HepG2 (cell line): ENCODE measurements at regions not wholly inside any gene's neighbourhood (a gene's known extent, or its start where the extent isn't known, plus 50 kb on each side); places are given as distances from the start of the nearest gene placed in this dataset.

Experiments used
- ATAC-seq: fragments of 200-7000 bp; cut with Tn5 transposase; 3 replicates; pipeline ENCODE4 v1.9.1; 2020; ENCODE audit warnings: mild to moderate bottlenecking, moderate library complexity
- BruUV-seq: library from RNA; stranded (reverse); fragments of 400-500 nt; replicated peaks from 2 replicates; lab custom pipeline; 2021; lab: Mats Ljungman, UMichigan
- CTCF ChIA-PET: fragments of 300-600 bp; formaldehyde crosslinking; extraction: SDS; loops from one replicate; lab custom pipeline; 2021; ENCODE audit warnings: low total read pairs, inconsistent platforms, low intra/inter-chr PET ratio; lab: Yijun Ruan, JAX
- POLR2A ChIA-PET: fragments of 350-600 bp; sonication (Branson Sonifier 250); formaldehyde crosslinking; loops from one replicate; lab custom pipeline; 2020; ENCODE audit warnings: antibody characterized with exemption, inconsistent platforms; lab: Yijun Ruan, JAX
- DNase-seq: peaks from one replicate; pipeline ENCODE4 v3.0.0-alpha.2; 2015; ENCODE audit warnings: low spot score
- FAIRE-seq: peaks from 3 replicates; lab custom pipeline; 2011; peaks lifted over from hg19 to GRCh38; lab: Jason Lieb, UNC
- H2AFZ ChIP-seq: one replicate; pipeline ENCODE4 v1.6.1; 2011; ENCODE audit warnings: low read length, inconsistent platforms
- H3K27ac ChIP-seq: fragments of 300-600 bp; 3 replicates; pipeline ENCODE4 v1.8.0; 2011; ENCODE audit warnings: mixed run types, mild to moderate bottlenecking, mixed read lengths, low read length, inconsistent platforms; ENCODE audit not compliant: insufficient read depth; ENCODE audit errors: extremely low read length
- H3K27me3 ChIP-seq, 2 experiments: fragments of 200-600 bp in 1 of 2; 2 replicates in 1 of 2; 3 replicates in 1 of 2; pipeline versions ENCODE4 v1.6.0 to v1.8.0; 2011; ENCODE audit warnings: low read length in 2 of 2, mild to moderate bottlenecking in 2 of 2, moderate library complexity in 2 of 2, inconsistent platforms in 1 of 2; ENCODE audit not compliant: insufficient read depth in 2 of 2, control insufficient read depth in 1 of 2
- H3K36me3 ChIP-seq, 2 experiments: fragments of 200-600 bp in 1 of 2; replicated peaks in 1 of 2; 2 replicates in 1 of 2; 3 replicates in 1 of 2; pipeline versions ENCODE4 v1.5.1 to v1.8.0; 2011; ENCODE audit warnings: low read length in 2 of 2, inconsistent platforms in 1 of 2; ENCODE audit not compliant: insufficient read depth in 2 of 2, control insufficient read depth in 1 of 2
- H3K4me1 ChIP-seq: 2 replicates; pipeline ENCODE4 v1.5.1; 2012; ENCODE audit warnings: low read length, inconsistent platforms; ENCODE audit not compliant: insufficient read depth
- H3K4me2 ChIP-seq: 2 replicates; pipeline ENCODE4 v1.6.0; 2011; ENCODE audit warnings: low read depth, low read length, inconsistent platforms
- H3K4me3 ChIP-seq, 3 experiments: fragments of 200-600 bp in 1 of 3; sonication (generic), shearing (Covaris generic) in 1 of 3; replicated peaks in 1 of 3; 2 replicates each; pipeline ENCODE4 v1.5.1; 2011 to 2016; ENCODE audit warnings: low read length in 3 of 3, inconsistent platforms in 2 of 3, low read depth in 2 of 3, mild to moderate bottlenecking in 2 of 3, control low read depth in 1 of 3, mixed read lengths in 1 of 3; ENCODE audit not compliant: insufficient read depth in 1 of 3
- H3K79me2 ChIP-seq: one replicate; pipeline ENCODE4 v1.6.1; 2011; ENCODE audit warnings: low read length, inconsistent platforms; ENCODE audit not compliant: insufficient read depth
- H3K9ac ChIP-seq: 2 replicates; pipeline ENCODE4 v1.6.0; 2011; ENCODE audit warnings: mild to moderate bottlenecking, low read depth, low read length, inconsistent platforms; ENCODE audit not compliant: insufficient read depth
- H3K9me3 ChIP-seq: 2 replicates; pipeline ENCODE4 v1.5.1; 2012; ENCODE audit warnings: mild to moderate bottlenecking, low read length
- H4K20me1 ChIP-seq: 2 replicates; pipeline ENCODE4 v1.6.0; 2011; ENCODE audit warnings: inconsistent platforms, mild to moderate bottlenecking, low read length, moderate library complexity; ENCODE audit not compliant: insufficient read depth
- ETV5 ChIP-seq: IDR thresholded peaks from 2 replicates; pipeline ENCODE4 v1.6.1; 2018; ENCODE audit warnings: missing biosample characterization, missing genetic modification reagents, inconsistent platforms, borderline replicate concordance
- NFE2 ChIP-seq: sonication (generic); formaldehyde crosslinking; IDR thresholded peaks from 2 replicates; pipeline ENCODE4 v1.4.0; 2020; ENCODE audit warnings: missing genetic modification reagents
- PAX8 ChIP-seq: sonication (generic); formaldehyde crosslinking; IDR thresholded peaks from 2 replicates; pipeline ENCODE4 v1.8.0; 2022; ENCODE audit warnings: mild to moderate bottlenecking, missing genetic modification reagents, borderline replicate concordance
- POLR2G ChIP-seq: fragments of 200-400 bp; formaldehyde crosslinking; IDR thresholded peaks from 2 replicates; pipeline ENCODE4 v1.6.1; 2018; ENCODE audit warnings: mild to moderate bottlenecking, low read depth, low read length, moderate library complexity
- SMARCE1 ChIP-seq: fragments of 450-650 bp; IDR thresholded peaks from 2 replicates; pipeline ENCODE4 v1.6.1; 2017; ENCODE audit warnings: borderline replicate concordance
- TRAFD1 ChIP-seq: sonication (generic); formaldehyde crosslinking; IDR thresholded peaks from 2 replicates; pipeline ENCODE4 v1.5.1; 2020; ENCODE audit warnings: missing genetic modification reagents, mild to moderate bottlenecking, borderline replicate concordance
- ZBTB20 ChIP-seq: sonication (generic); formaldehyde crosslinking; IDR thresholded peaks from 2 replicates; pipeline ENCODE4 v1.8.1; 2023; ENCODE audit warnings: missing genetic modification reagents, low read depth, mild to moderate bottlenecking, borderline replicate concordance
- ZNF510 ChIP-seq: sonication (generic); formaldehyde crosslinking; IDR thresholded peaks from 2 replicates; pipeline ENCODE4 v1.4.0; 2020; ENCODE audit warnings: low read depth, mild to moderate bottlenecking, missing genetic modification reagents
- ZNF746 ChIP-seq: sonication (generic); formaldehyde crosslinking; IDR thresholded peaks from 2 replicates; pipeline ENCODE4 v1.8.0; 2022; ENCODE audit warnings: mild to moderate bottlenecking, missing genetic modification reagents
- ZNF850 ChIP-seq: sonication (generic); formaldehyde crosslinking; conservative IDR thresholded peaks from 2 replicates; pipeline ENCODE4 v1.9.0; 2021; ENCODE audit warnings: mild to moderate bottlenecking, missing genetic modification reagents
- WGBS: methylation state at CpG from one replicate; pipeline ENCODE4 v1.1.6; 2017; ENCODE audit warnings: low lambda C conversion rate; 5-methylcytosine and 5-hydroxymethylcytosine counted together
- in situ Hi-C: cut with HindIII; loops from 2 replicates; pipeline ENCODE4 v1.10.0; 2017; ENCODE audit warnings: low pct_unique_long_range_greater_than_20kb; ENCODE audit not compliant: extremely low pct_ligation_motif_present
- intact Hi-C: fragments of 100-400 bp; cut with micrococcal nuclease; formaldehyde crosslinking; loops from one replicate; pipeline ENCODE4 v1.10.0; 2022; ENCODE audit not compliant: unreplicated experiment

GRCh38 chr7:54615-55014 is 137.8 kb upstream of the FAM20C start:
- TF ChIP-seq SMARCE1: no peak
- no peak for TF ChIP-seq ZNF850 (CRISPR knock-in tag)
- no peak for TF ChIP-seq POLR2G
- TF ChIP-seq ZNF746 (CRISPR knock-in tag): no peak
- TF ChIP-seq ZBTB20: no peak
- TF ChIP-seq NFE2 (CRISPR knock-in tag): no peak
- TF ChIP-seq PAX8: no peak
- no peak for TF ChIP-seq ZNF510 (CRISPR knock-in tag)
- TF ChIP-seq TRAFD1 (CRISPR knock-in tag): no peak
- TF ChIP-seq ETV5 (CRISPR knock-in tag): no peak

More at GRCh38 chr7:54615-55014, 137.8 kb upstream of the FAM20C start:
- no peak for FAIRE-seq
- Histone ChIP-seq H3K4me2 (no peak overlapping the region), H3K4me3 (no peak overlapping the region), H3K9ac (no peak overlapping the region), H3K4me1 (no peaks in the 10 kb centered on the region), H3K27ac (no peak overlapping the region), H3K27me3 (peaks cover 5 to 23% of the 10 kb centered on the region in 2 experiments; a peak in 3 of 5 replicates), H3K36me3 (no peaks in the 10 kb centered on the region), H3K79me2 (no peaks in the 10 kb centered on the region), H3K9me3 (no peaks in the 10 kb centered on the region), H4K20me1 (no peaks in the 10 kb centered on the region), H2AFZ (no peak overlapping the region)
- DNase-seq: no peak
- BruUV-seq: no TSS peak
- intact Hi-C loops (no loop called here), in situ Hi-C loops (no loop called here)
- ChIA-PET POLR2A (no interaction called here), CTCF (no interaction called here)
- no peak for ATAC-seq
- 52% methylated on average over 3 of the region's 6 CpGs for WGBS
